Muscle of leg (tissue), 3 donors: ENCODE measurements at regions not wholly inside any gene's neighbourhood (a gene's known extent, or its start where the extent isn't known, plus 50 kb on each side); places are given as distances from the start of the nearest gene placed in this dataset.

Source experiments
- DNase-seq: peaks from one replicate; pipeline ENCODE4 v3.0.0; 2013
- H3K27ac ChIP-seq: one replicate; pipeline ENCODE4 v1.5.1; 2013; ENCODE audit warnings: mild to moderate bottlenecking, low read length, control low read depth
- H3K27me3 ChIP-seq: one replicate; pipeline ENCODE4 v1.6.1; 2013; ENCODE audit warnings: low read length; ENCODE audit not compliant: control insufficient read depth, insufficient read depth
- H3K36me3 ChIP-seq: one replicate; pipeline ENCODE4 v1.6.1; 2013; ENCODE audit warnings: low read length; ENCODE audit not compliant: control insufficient read depth, insufficient read depth
- H3K4me1 ChIP-seq: one replicate; pipeline ENCODE4 v1.6.1; 2013; ENCODE audit warnings: low read length; ENCODE audit not compliant: control insufficient read depth, insufficient read depth
- H3K4me3 ChIP-seq: one replicate; pipeline ENCODE4 v1.5.1; 2013; ENCODE audit warnings: low read length, control low read depth
- H3K9me3 ChIP-seq: replicated peaks from 2 replicates; pipeline ENCODE4 v1.6.1; 2013; ENCODE audit warnings: low read depth, low read length; ENCODE audit not compliant: control insufficient read depth
- WGBS: methylation state at CpG from one replicate; pipeline ENCODE4 v1.1.5; 2013; ENCODE audit warnings: missing lambda C conversion rate; ENCODE audit not compliant: insufficient coverage; 5-methylcytosine and 5-hydroxymethylcytosine counted together

DNA sequence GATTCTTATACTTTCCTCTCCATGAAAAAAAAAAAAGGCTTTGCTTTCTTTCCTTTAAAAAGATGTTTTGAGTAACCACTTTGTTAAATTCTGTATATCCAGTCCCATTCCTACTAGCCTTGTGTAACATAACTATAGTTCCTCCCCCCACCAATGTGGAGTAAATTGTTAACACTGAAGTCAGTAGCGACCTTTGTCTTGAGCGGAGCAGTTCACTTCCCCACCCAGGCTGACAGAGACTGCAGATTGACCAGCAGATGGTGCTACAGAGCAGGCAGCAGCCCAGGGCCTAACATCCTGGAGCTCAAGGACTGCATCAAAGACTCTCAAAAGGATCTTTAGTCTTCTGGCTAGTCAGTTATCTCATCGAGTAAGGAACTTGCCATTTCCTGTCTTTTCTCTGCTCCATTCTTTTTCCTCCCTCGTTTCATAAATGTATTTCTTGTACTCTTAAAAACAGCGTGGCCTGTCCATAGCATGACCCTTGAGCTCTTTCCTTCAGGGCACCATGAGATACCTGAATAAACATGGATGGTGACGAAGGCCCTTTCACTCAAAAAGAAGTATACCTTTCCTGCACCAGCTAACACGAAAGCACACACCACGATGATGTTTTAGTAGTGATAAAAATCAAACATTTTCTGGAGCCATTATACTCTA lies 503.5 kb upstream of the PKN2 start:
- WGBS: 14% methylated on average over 5 of the region's 8 CpGs
- H3K27ac ChIP-seq: no peak overlapping the region

DNA sequence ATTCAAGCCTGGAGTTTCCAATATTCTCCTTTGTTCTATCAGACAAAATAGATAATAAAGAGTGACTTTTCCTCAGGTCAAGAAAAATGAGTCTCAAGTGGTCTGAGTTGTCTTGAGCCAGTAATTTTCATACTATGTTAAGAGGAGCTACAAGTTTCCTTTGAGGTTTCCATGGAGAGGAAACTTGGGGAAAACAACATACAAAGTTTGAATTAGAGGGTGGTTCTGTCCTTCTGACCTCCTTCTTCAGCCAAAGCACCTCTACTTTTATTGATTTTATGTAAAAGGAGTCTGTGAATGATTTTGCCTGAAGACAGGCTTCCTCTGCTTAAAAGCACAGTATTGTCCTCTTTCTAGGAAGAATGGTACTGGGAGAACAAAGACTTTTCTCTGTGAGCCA lies 497.2 kb upstream of the PKN2 start:
- Histone ChIP-seq H3K4me3 (no peak overlapping the region), H3K27me3 (no peaks in the 10 kb centered on the region), H3K4me1 (no peaks in the 10 kb centered on the region), H3K36me3 (no peaks in the 10 kb centered on the region), H3K27ac (no peak overlapping the region), H3K9me3 (no peaks in the 10 kb centered on the region)
- peak; percentile 64 for DNase-seq

More for the DNA sequence above, 503.5 kb upstream of the PKN2 start:
- no peak overlapping the region for H3K4me3 ChIP-seq
- no peaks in the 10 kb centered on the region for H3K36me3 ChIP-seq
- no peaks in the 10 kb centered on the region for H3K4me1 ChIP-seq
- no peaks in the 10 kb centered on the region for H3K9me3 ChIP-seq
- DNase-seq: peak; percentile 86
- H3K27me3 ChIP-seq: no peaks in the 10 kb centered on the region

DNA sequence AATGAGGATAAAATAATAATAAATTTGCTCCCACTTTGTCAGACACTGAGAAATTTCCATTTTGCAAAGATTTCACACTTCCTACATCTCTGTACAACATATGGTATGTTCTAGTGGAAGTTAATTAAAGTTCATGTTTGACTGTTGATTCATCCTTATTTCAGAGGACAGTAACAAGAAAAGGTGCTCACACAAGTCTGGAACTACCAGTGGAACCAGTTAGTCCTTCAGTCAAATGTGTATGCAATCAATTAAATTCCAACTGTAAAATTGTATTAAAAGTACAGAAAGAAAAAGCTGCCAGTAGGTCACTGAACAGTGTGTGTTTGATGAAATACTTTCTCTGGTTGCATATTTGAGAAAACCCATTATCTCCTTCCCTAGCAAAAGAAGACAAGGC lies 496.0 kb upstream of the PKN2 start:
- Histone ChIP-seq H3K36me3 (no peaks in the 10 kb centered on the region), H3K4me1 (no peaks in the 10 kb centered on the region), H3K27me3 (no peaks in the 10 kb centered on the region), H3K9me3 (no peaks in the 10 kb centered on the region), H3K4me3 (no peak overlapping the region), H3K27ac (no peak overlapping the region)
- DNase-seq: no peak

DNA sequence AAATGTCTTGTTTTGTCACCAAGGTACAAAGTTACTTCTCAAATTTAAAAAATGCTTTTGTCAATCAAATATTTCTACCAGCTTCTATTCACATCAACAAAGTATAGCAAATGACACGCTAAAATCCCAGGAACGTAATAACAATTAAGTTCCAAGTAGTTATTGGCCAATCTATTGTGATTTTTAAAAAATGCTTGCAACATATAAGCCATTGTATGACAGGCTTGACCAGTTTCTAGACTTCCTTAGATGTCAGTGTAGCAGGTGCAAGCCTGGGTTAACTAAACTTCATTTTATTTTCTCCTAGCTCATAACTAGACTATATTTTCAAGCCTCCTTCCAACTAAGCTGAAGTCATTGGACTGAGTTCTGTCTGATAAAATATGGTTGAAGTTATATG lies 494.5 kb upstream of the PKN2 start:
- no CpG with 5 or more reads among the region's 2 CpGs for WGBS
- H3K27ac ChIP-seq: no peak overlapping the region

DNA sequence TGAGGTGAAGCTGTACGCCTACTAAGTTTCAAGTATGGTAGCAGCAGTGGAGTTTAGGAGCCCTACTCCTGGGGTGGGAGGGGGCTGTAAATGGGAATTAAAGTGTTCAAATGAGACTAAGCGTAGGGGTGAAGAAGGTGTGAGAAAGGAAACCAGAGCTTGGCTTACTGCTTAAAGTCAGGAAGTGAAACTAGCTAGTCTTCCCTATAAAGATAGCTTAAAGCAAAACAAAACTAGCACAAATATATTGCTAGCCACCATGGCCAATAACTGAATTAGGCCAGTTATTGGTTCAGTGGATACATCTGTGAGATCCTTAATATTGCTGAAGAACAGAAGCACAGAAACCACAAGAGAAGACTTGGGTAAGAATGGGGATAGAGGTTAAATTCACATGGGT lies 492.2 kb upstream of the PKN2 start:
- Histone ChIP-seq H3K36me3 (no peaks in the 10 kb centered on the region), H3K9me3 (no peaks in the 10 kb centered on the region), H3K4me3 (no peak overlapping the region), H3K27me3 (no peaks in the 10 kb centered on the region), H3K4me1 (no peaks in the 10 kb centered on the region), H3K27ac (no peak overlapping the region)
- 100% methylated on average over 1 of the region's 2 CpGs for WGBS
- peak; percentile 8 for DNase-seq

More for the DNA sequence above, 494.5 kb upstream of the PKN2 start:
- Histone ChIP-seq H3K27me3 (no peaks in the 10 kb centered on the region), H3K4me1 (no peaks in the 10 kb centered on the region), H3K9me3 (no peaks in the 10 kb centered on the region), H3K4me3 (no peak overlapping the region), H3K36me3 (no peaks in the 10 kb centered on the region)
- DNase-seq: no peak

DNA sequence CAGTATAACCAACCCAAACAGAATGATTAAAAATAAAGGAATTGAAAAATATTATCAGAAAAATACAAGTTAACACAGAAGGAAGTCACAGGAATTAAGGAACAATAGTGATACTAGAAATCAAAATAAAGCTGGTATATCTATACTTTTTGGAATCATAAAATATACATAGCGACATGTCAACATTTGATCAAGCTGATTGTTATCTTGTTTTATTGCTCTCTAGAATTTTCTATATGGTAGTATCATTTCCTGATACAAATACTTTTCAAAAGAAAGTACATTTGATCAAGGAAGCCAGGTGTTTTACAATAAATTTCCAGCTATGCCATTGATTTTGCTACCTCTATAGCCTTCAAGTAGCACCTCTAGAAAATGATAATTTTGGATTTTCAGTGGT lies 489.5 kb upstream of the PKN2 start:
- no peak for DNase-seq
- H3K27ac ChIP-seq: no peak overlapping the region
- WGBS: no CpG with 5 or more reads among the region's 1 CpG
- H3K9me3 ChIP-seq: no peaks in the 10 kb centered on the region
- no peak overlapping the region for H3K4me3 ChIP-seq
- H3K4me1 ChIP-seq: no peaks in the 10 kb centered on the region
- no peaks in the 10 kb centered on the region for H3K27me3 ChIP-seq
- H3K36me3 ChIP-seq: no peaks in the 10 kb centered on the region

DNA sequence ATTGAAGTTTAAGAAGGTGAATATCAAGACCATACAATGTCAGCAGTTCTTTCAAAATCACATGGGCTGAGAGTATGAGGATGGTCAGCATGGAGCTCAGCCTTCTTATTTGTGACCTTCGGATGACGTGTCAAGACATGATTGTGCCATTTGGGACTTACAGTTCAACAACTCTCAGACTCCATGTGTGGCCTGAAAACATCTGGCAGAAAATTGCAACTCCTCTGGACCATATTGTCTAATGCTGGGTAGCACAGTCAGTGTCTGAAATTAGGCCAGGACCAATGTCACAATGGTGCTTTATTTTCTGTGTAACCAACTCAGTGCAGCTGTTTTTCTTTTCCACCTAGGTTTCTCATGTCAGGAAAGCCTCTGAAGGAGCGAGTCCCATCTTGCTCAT lies 483.5 kb upstream of the PKN2 start:
- DNase-seq: no peak
- H3K9me3 ChIP-seq: no peaks in the 10 kb centered on the region

DNA sequence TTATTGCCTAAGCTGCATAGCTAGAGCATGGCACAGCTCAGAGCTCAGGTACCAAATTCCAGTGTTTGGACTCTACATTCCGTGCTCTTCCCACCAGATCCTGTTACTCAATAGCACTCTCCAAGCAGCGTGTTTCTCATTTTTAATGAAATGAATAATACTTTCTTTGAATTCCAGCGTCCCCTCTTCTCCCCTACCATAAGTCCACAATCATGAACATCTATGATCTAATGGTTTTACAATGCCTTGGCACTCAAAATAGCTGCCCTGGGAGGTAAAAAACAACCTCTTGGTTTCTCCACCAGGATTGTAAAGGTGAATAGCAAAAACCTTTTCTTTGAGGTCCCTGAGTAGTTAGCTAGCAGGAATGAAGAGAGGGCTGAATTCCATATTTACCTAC lies 480.0 kb upstream of the PKN2 start:
- Histone ChIP-seq H3K36me3 (no peaks in the 10 kb centered on the region), H3K27me3 (no peaks in the 10 kb centered on the region)

More for the DNA sequence above, 483.5 kb upstream of the PKN2 start:
- no peaks in the 10 kb centered on the region for H3K27me3 ChIP-seq
- H3K4me3 ChIP-seq: no peak overlapping the region
- H3K36me3 ChIP-seq: no peaks in the 10 kb centered on the region
- 91% methylated on average over 2 of the region's 3 CpGs for WGBS
- no peak overlapping the region for H3K27ac ChIP-seq
- no peaks in the 10 kb centered on the region for H3K4me1 ChIP-seq

DNA sequence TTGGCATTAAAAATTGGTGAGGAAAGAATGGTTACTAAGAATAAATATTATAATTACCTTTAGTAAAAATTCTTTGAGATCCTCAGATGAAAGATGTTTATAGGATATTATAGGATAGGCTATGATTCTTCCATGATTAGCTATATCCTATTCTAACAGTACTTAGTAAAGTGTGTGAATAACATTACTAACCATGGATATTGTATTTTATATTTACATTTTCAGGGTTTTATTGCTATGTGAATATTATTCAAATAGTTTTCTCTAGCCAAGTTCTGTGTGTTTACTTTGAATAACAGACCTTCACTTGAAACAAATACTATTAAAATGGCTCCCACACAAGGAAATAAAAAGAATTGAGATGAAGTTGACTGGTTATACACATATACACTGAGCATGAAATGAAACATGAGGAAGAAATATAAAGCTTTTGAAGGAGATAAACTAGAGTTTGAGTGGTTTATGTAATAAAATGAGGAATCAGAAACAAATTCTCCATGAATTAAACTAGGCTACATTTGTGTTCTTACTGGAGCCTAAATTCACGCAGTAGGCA lies 479.4 kb upstream of the PKN2 start:
- Histone ChIP-seq H3K4me1 (no peaks in the 10 kb centered on the region), H3K36me3 (no peaks in the 10 kb centered on the region), H3K9me3 (no peaks in the 10 kb centered on the region), H3K4me3 (no peak overlapping the region), H3K27me3 (no peaks in the 10 kb centered on the region), H3K27ac (no peak overlapping the region)
- WGBS: no CpG with 5 or more reads among the region's 1 CpG
- no peak for DNase-seq

More for the DNA sequence above, 480.0 kb upstream of the PKN2 start:
- DNase-seq: no peak
- H3K4me3 ChIP-seq: no peak overlapping the region
- H3K4me1 ChIP-seq: no peaks in the 10 kb centered on the region
- no peak overlapping the region for H3K27ac ChIP-seq
- no CpG with 5 or more reads among the region's 3 CpGs for WGBS
- no peaks in the 10 kb centered on the region for H3K9me3 ChIP-seq

DNA sequence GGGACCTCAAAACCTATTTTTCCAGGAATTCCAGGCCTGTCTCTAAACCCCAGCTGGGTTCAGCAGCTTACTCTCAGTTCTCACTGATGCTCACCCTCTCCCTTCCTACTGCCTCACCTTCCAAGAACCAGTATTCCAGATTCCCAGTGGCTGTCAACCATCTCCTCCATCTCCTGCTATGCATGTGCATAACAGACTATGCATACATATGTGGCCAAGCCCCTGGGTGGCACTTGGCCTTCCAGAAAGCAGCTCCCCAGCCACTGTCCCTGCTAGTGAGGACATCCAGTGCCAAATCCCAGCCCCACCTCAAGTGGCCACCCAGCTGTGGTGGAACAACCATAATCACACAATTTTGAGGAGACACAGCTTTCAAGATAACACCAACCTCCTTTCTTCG lies 475.7 kb upstream of the PKN2 start:
- Histone ChIP-seq H3K27ac (no peak overlapping the region), H3K36me3 (no peaks in the 10 kb centered on the region), H3K9me3 (no peaks in the 10 kb centered on the region), H3K4me3 (no peak overlapping the region), H3K27me3 (no peaks in the 10 kb centered on the region), H3K4me1 (no peaks in the 10 kb centered on the region)
- no peak for DNase-seq
- WGBS: no CpG with 5 or more reads among the region's 1 CpG
